HG02571 (cell line): ENCODE measurements at regions not wholly inside any gene's neighbourhood (a gene's known extent, or its start where the extent isn't known, plus 50 kb on each side); places are given as distances from the start of the nearest gene placed in this dataset.

Experiments used
- ATAC-seq: cut with Tn5 transposase; IDR thresholded peaks from one replicate; pipeline ENCODE4 v1.9.1; 2021; ENCODE audit warnings: mild to moderate bottlenecking, moderate library complexity; ENCODE audit not compliant: unreplicated experiment

GRCh38 chr2:180662941-180663471, 317.4 kb upstream of the UBE2E3 start:
- no peak for ATAC-seq

- no peak for ATAC-seq
Observed at GRCh38 chr2:180662521-180662920, 317.9 kb upstream of the UBE2E3 start.

- no peak for ATAC-seq
Observed at GRCh38 chr2:180661686-180662030, 318.7 kb upstream of the UBE2E3 start.

- no peak for ATAC-seq
Observed at GRCh38 chr2:180660881-180661685, 319.3 kb upstream of the UBE2E3 start.

- ATAC-seq: no peak
Observed at GRCh38 chr2:180660207-180660606, 320.2 kb upstream of the UBE2E3 start.

GRCh38 chr2:180657054-180657453, 323.4 kb upstream of the UBE2E3 start:
- no peak for ATAC-seq

GRCh38 chr2:180656455-180656847, 324.0 kb upstream of the UBE2E3 start:
- ATAC-seq: no peak

- no peak for ATAC-seq
Observed at GRCh38 chr2:180655842-180656454, 324.5 kb upstream of the UBE2E3 start.

- no peak for ATAC-seq
Observed at GRCh38 chr2:180655393-180655792, 325.0 kb upstream of the UBE2E3 start.

GRCh38 chr2:180653481-180653880, 326.9 kb upstream of the UBE2E3 start:
- no peak for ATAC-seq

GRCh38 chr2:180652794-180653193, 327.6 kb upstream of the UBE2E3 start:
- no peak for ATAC-seq

GRCh38 chr2:180651596-180651995, 328.8 kb upstream of the UBE2E3 start:
- ATAC-seq: no peak

- ATAC-seq: no peak
Observed at GRCh38 chr2:180647621-180648020, 332.8 kb upstream of the UBE2E3 start.

GRCh38 chr2:180647221-180647620, 333.2 kb upstream of the UBE2E3 start:
- ATAC-seq: no peak

- ATAC-seq: no peak
Observed at GRCh38 chr2:180646756-180647155, 333.6 kb upstream of the UBE2E3 start.

GRCh38 chr2:180644709-180645108, 335.7 kb upstream of the UBE2E3 start:
- ATAC-seq: no peak

GRCh38 chr2:180630756-180631155, 349.6 kb upstream of the UBE2E3 start:
- ATAC-seq: no peak

GRCh38 chr2:180625006-180625844, 355.2 kb upstream of the UBE2E3 start:
- no peak for ATAC-seq

GRCh38 chr2:180621941-180622918, 358.2 kb upstream of the UBE2E3 start:
- no peak for ATAC-seq

GRCh38 chr2:180621366-180621765, 359.0 kb upstream of the UBE2E3 start:
- ATAC-seq: no peak
